Stimulated activated CD4-positive, alpha-beta T cell treated with anti-CD3 and anti-CD28 coated beads, Interleukin-2, amount 100 ng/mL, for 24 hours (primary cell): ENCODE measurements at regions not wholly inside any gene's neighbourhood (a gene's known extent, or its start where the extent isn't known, plus 50 kb on each side); places are given as distances from the start of the nearest gene placed in this dataset.
"Not testable (repeated sequence)": the region's sequence is repeated elsewhere in the genome, so short reads cannot be mapped to it uniquely, and the experiment has no call there.

Source experiments
- DNase-seq, 2 donors: peaks; one replicate each; pipeline ENCODE4 v3.0.0-alpha.2; 2020

DNA sequence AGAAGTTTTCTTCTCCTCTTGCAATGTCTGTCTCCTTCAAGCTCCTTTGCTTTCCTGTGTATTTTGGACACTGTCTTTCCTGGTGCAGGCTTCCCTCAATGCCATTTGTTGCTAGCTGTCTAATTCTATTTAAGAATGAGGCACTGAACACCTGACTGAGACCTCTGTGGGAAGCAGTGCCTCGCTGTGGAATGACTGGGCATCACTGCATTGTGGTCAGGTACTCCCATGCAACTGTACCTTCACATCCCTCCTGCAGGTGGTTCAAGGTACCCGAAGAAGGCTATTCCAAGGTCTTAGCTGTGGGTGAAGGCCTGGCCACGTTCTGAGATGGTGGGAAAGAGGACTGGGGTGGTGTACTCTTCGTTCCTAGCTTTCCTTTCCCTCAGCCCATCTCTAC lies 152.8 kb upstream of the CTAGE1 start:
- no peak for DNase-seq

DNA sequence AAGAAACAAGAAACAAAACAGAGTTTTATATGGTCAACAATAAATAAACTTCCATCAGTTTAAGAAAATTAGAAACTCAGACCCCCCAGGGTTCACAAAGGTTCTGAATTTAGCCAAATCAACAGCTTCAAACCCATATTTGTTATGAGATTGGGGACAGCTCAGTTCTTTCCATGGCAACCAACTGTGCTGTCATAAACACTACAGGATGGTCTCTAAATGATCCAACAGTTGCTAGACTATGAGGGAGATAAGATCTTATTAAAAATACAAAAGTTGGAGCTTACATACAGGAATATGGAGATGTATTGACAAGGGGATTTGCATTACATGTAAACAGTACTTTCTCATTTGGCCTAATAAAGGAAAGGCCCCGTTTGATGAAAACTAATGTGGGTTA lies 154.6 kb upstream of the CTAGE1 start:
- no peak for DNase-seq

DNA sequence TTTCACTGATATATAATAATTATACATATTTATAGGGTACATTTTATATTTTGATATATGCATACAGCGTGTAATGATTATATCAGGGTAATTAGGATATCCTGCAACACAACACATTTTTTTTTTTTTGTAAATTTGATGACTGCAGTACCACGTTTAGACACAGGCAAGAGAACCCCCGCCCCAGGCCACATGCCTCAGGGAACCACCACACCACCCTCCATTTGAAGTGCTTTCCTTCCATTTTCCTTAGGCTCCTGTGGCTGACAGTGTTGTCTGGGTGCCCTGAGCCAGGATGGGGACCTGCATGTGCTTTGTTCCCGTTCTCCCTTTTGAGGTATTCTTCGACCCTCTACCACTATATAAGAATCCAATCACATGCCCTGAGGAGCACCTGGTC lies 161.6 kb upstream of the CTAGE1 start:
- no peak for DNase-seq

DNA sequence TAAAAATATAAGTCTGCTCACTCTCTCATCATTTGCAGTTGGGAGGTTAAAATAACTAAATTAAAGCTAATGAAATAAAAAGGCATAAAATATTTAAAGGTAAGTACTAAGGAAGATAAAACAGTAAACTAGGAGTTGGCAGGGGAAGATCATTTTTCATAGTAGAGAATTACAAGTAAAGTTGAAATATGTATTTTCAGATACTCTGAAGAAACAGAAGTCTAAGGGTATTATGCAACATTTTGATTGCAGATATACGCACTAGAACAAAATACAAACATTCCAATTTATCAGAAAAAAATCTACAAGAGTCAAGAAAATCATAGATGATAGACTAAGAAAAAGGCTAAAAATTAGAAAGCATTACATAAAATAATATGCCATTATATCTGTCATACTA lies 167.6 kb upstream of the CTAGE1 start:
- no peak for DNase-seq

DNA sequence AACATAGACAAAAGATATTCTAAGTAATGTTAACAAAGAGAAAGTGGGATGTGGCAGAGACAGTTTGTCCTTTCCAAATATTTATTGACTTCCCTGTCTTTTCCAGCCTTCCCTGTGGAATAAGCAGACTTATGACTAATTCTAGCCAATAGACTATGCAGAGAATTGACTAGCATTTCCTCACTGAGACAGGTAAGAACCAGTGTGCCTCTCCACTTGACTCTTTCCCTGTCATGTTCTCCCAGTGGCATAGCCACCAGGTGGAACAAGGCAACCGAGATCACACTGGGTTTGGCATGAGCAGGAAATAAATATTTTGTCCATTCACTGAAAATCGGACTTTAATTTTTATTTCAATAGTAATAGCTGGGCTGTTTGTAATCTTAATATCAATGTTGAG lies 168.1 kb upstream of the CTAGE1 start:
- DNase-seq: no peak

DNA sequence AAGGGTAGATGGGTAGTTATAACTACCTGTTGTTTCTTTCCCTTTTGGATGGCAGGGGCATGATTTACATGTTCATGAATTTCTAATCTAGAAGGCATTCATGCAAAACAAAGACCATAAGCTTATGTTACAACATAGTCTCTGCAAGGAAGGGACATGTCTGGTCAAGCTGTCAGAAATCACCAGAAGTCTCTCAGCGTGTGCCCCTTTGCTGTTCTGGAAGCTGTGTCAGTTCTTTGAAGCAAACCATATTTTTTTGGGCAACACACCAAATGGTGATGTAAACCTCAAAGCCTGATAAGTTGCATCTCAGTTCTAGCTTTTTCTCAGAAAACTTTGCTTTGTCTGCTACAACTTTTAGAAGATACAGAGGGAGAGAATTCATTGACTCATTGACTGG lies 173.5 kb upstream of the CTAGE1 start:
- no peak for DNase-seq

DNA sequence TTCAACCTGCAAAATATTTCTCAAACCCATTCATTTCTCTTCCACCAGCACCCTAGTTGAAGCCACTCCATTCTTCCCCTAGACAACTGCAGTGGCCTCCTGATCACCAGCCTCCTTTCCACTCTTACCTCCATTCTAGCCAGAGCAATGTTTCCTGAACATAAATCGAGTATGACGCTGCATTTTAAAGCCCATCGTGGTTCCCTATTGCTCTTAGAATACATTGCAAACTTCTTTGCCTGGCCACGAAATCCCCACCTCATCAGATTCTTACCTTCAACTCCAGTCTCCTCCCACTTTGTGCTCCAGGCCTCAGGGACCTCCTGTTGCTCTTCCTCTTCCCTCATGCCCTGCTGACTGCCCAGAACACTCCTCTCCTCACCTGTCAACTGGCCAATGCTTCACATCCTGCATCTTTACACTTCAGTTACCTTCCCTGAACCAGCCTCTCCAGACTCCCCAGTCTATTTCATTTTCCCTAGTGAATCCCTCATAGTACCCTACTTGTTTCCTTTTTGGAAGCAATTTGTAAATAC lies 176.5 kb upstream of the CTAGE1 start:
- no peak for DNase-seq

DNA sequence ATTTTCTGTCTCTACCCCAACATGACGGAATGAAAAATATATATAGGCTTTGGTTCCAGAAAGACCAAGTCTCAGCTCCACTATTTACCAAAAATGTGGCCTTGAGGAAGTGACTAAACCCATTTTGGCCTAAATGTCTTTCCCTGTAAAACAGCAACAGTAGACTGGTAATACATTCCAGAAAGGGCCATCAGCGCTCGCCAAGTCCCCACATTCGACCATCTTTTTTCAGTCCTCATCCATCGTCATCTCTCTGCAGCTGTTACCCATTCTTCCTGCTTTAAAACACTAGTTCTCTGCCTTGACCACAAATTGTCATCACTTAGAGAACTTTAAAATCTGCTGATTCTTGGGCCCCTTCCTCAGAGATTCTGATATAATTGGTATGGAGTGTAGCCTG lies 183.8 kb upstream of the CTAGE1 start:
- DNase-seq: no peak

DNA sequence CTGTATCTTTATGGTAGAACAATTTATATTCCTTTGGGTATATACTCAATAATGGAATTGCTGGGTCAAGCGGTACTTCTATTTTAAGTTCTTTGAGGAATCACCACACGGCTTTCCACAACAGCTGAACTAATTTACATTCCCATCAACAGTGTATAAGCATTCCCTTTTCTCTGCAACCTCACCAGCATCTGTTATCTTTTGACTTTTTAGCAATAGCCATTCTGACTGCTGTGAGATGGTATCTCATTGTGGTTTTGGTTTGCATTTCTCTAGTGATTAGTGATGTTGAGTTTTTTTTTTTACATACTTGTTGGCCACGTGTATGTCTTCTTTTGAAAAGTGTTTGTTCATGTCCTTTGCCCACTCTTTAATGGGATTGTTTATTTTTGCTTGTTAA lies 184.7 kb upstream of the CTAGE1 start:
- not testable (repeated sequence) for DNase-seq

DNA sequence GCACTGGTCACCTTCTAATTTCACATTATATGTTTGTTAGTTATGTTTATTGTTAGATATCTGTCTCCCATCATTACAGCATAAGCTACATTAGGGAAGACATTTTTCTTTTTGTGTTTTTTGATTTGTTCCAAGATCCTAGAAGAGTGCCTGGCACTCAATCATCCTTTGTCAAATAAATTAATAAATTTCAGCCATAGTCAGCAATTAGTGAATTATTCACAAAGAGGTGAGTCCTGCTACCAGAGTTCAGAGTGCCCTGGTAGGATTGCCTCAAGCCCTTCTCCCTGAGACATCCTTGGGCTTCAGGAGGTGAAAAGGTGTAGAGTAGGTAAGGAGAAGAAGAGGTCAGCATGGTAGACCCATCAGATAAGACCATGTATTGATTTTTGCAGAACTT lies 186.2 kb upstream of the CTAGE1 start:
- DNase-seq: no peak

DNA sequence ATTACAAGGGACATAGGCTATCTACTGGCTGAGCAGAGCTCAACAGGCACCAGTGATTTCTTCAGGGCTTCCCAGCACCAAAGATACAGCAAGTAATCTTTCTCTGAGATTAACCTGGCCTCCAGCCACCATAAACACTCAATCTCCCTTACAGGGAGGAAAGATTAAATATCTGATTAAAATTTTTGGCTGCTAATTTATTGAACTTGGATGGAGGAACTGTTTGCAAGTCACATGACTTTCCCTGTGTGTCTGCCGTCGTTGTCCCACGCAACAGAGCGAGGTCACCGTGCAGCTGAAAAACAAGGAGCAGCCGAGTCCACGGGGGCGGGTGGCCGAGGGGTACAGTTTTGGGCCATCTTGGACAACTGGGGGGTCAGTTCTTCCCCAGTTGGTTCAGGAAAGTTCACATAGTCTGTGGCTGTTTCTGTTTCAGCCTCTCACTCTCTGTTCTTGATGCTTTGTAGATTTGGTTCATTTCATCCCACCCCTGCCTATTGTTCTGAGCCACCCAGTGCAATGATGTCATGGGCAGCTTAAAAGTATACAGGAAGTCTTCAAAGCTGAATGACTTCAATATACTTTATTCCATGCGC lies 186.8 kb upstream of the CTAGE1 start:
- no peak for DNase-seq

DNA sequence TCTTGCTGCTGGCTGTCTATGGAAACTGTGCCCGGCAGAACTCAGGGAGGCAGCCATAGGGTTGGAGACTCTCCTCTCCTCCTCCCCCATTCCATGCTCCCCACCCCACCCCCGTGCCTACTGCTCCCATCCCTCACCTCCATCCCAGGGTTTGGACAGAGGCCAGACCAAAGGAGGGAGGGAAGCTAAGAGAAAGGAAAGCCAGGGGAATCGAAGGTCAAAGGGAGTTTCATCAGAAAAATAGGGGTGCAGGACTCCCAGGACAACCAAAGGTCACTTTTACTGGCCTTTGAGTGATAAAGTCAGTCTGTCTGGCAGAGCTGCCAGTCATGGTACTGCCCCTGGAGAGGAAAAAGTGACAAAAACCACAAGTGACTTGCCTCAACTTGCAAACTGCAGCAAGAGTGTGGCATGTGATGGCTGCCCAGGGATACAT lies 187.3 kb upstream of the CTAGE1 start:
- no peak for DNase-seq

DNA sequence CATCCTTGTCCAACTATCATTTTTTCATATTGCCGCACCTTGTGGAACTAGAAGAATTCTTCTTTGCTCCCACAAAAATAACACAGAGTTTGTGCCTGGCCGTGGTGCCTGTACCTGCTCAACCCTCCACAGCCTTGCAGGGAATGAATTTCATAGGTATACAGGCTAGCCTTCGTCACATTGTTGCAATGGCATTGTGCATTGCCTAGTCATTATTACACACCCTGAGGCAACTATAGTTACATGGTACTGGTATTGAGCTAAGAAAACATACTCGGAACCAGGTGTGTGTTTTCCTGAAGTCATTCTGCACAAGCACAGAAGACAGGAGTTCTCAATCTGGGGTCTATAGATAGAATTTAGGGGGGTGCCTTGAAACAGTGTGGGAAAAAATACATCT lies 188.0 kb upstream of the CTAGE1 start:
- no peak for DNase-seq

DNA sequence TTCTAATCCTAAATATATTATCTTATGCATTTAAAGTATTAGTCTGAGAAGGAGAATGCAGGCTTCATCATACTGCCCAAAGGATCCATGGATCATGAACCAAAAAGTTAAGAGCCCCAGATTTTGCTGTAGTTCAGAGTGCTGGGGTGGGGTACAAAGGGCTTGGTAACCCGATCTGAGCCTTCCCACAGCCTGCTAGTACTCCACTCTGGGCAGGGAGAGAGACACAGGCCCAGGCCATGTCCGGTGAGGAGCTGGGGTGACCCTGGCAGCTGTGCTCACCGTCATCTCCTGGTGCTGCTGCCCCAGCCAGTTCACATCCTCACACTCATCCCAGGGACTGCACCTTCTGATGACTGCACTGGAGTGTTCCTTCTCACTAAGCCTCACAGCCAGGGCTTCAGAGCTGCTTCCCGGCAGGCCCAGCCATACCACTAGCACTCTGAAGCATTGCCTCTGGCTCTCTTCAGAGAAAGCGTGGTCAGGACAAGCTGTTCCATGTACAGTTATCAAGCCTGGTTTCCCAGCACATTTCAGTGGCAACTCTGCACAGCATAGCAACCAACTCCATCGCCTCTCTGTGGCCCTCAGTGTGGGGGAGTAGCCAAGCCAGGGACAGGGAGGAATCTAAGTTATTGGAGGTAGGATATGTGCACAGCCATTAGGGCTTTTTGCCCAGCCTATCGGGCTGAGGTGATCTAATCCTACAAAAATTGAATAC lies 189.0 kb upstream of the CTAGE1 start:
- no peak for DNase-seq

DNA sequence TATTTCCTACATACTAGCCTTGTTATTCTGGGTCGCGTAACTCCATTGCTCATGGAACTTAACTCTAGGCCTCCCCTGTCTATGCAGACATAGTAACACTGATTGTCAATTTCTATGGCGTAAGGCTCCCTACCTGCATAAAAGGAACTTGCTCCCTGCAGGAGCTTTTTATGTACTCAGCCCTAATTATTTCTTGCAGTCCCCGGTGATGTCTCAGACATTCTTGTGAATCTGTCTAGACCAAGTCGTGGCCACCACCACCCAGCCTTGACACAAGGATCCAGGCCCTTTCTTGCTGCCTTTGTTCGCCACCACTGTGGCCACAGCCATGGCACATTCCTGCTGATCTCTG lies 189.5 kb upstream of the CTAGE1 start:
- DNase-seq: no peak

DNA sequence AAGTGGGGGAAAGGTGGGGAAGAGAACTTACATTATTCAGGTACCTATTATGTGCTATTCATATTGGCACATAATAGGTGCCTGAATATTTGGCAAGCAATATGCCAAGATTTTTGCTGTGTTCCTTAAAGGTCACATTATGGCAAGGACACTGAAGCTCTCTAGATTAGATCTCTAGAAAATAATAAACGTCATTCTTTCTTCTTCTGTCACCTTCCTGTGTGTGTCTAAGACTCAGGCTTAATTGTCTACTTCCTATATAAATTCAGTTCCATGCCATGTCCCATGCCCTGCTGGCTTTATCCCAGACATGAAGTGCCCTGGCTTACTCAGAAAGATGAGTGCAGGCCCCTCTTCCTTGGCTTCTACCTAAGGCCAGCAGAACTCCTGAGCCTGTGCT lies 191.1 kb upstream of the CTAGE1 start:
- DNase-seq: no peak

DNA sequence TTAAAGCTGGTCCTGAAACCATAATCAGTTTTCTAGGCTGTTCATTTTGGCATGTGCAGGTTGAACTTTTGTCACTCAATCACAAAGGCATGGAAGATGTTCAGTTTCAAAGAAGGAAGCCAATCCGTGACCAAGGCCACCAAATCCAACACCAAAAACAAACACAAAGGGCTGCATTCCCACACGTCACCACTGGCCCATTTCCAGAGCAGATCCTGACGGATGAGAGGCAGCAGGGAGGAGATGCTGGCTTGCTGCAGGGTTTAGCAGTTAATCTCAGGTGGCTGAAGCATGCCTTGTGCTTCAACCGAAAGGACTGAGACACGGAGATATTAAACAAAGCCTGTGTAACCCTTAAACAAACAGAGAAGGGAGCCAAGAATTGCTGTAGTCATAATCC lies 191.9 kb upstream of the CTAGE1 start:
- no peak for DNase-seq

DNA sequence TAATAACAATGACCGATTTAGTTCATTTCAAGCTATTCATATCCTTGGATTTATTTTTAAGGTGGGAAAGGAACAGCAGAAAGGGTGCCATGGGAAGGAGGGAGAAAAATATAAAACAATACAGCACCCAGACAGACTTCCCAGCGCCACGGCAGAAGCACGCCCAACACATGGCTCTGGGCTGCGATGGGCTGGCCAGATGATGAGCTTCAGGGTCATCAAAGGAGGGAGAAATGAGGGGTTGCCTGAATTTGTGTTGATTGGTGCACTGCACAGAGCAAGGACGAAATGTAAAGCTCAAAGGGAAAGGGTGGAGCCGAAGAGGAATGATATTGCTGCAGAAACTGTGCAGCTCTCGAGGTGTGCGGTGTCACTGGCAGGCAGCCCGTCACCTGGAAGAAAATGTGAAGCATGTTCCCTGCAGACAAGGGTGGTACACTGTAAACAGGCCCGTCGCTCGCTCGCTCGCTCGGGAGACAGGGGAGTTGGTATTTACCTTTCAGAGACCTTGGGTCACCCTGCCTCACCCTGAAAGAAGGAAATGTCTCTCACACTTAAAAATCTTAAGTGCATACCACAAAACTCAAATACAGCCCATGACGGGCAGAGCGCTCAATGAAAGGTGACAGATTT lies 195.5 kb upstream of the CTAGE1 start:
- no peak for DNase-seq

DNA sequence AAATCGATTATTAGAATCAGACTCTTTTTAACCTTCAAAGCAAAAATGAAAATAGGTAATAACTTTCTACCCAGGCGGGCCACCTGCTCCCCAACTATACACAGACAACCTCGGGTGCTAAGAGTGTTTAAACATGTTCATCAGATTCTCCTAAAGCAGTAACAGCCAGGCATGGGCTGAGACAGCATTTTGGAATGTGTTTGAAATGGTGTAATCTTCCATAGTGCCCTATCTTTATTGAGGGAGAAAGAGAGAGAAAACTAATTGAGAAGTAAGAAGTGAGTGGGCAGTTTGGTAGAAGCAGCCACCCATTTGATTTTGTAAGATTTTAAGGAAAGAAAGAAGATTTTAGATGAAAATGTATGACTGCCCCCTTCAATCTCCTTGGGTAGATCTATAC lies 196.1 kb upstream of the CTAGE1 start:
- no peak for DNase-seq

DNA sequence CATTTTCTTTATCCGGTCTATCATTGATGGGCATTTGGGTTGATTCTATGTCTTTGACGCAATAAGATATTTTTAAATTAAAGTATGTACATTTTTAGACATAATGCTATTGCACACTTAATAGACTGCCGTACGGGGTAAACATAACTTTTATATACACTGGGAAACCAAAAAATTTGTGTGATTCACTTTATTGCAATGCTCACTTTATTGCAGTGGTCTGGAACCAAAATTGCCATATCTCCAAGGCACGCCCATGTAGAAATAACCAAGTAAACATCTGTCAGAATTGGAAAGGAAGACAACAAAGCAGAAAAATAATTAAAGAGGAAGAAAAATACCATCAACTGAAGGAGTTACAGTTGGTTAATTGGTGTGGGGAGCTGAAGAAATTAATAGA lies 205.8 kb upstream of the CTAGE1 start:
- no peak for DNase-seq

DNA sequence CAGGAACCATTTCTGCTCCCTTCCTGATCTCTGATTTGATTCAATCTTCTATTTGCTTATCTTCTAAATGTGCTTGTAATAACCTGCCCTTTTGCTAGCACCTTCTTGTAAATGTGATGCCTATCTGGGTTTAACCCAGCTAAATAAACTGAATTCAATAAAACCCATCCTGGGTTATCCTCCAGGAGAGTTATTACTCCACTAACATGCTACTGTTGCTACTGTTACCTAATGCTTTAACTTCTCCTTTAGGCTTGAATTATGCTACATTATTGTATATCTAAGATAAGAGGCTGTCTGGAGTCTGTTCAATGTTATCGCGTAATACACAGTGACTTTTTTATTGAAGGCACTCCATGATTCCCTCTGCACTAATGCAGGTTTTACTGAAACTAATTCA lies 206.5 kb upstream of the CTAGE1 start:
- DNase-seq: no peak

DNA sequence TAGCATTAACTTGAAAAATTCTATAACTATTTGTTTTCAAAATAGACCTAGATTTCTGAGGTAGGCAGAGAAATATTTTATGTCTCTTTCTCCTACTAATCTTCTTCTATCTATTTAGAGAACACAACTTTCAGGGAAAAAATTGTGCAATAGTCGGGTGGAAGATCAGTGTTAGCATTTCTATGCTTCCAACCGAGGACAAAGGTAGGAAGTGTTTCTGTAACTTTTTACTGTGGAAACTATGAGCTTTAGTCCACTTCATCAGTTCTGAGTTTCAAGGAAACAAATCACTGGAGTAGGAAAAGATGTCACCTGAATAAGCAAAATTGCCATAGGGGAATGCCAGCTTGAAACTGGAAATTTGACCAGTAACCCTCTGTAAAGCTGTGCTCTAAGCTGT lies 207.7 kb upstream of the CTAGE1 start:
- DNase-seq: no peak

DNA sequence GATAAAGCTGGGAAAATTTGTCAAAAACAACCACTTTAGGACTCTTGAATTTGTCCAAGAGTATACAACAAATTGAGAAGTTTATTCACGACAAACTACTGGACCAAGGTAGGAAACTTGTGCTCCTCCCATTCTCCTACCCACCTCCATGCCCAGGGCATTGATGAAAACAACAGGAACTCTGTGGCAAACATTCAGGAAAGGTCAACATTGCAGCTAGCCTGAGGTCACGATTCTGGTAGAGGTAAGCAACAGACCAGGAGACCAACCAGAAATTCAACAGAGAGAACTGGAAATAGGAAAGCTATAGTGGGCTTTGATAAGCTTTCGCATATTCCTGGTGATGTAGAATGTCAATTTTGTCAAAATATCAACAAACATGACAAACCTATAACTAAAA lies 209.1 kb upstream of the CTAGE1 start:
- no peak for DNase-seq

DNA sequence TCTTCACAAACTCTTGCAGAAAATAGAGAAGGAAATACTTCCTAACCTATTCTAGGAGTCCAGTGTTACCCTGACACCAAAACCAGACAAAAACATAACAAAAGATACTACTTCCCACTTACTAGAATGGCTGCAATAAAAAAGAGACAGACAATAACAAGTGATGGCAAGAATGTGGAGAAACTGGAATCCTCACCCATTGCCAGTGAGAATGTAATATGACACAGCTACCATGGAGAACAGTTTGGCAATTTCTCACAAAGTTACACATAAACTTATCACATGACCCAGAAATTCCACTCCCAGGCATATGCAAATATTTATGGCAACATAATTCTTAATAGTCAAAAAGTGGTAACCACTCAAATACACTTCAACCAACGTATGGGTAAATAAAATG lies 209.8 kb upstream of the CTAGE1 start:
- no peak for DNase-seq
